ENCODE measurements at regions not wholly inside any gene's neighbourhood (a gene's known extent, or its start where the extent isn't known, plus 50 kb on each side); places are given as distances from the start of the nearest gene placed in this dataset.

GRCh38 chr12:22882559-22882958 is 257.6 kb downstream of the ETNK1 start:
- TF ChIP-seq CTCF (IDR thresholded peaks at IDR 0.05 in 4 of 5, conservative IDR thresholded peaks at IDR 0.05 in 1 of 5) (no peak), POLR2A (IDR thresholded peaks at IDR 0.05) (no peak)

Data from gastrocnemius medialis (tissue), 4 donors.